Heart right ventricle (tissue), 16 donors: ENCODE measurements at regions not wholly inside any gene's neighbourhood (a gene's known extent, or its start where the extent isn't known, plus 50 kb on each side); places are given as distances from the start of the nearest gene placed in this dataset.

ENCODE experiments used
- ATAC-seq, 8 donors: fragments of 200-7000 bp; cut with Tn5 transposase; one replicate each; pipeline ENCODE4 v1.9.1; 2020; ENCODE audit warnings: mild to moderate bottlenecking in 8 of 8, moderate library complexity in 8 of 8, moderate number of reproducible peaks in 1 of 8
- DNase-seq, 2 donors: peaks; one replicate each; pipeline ENCODE4 v3.0.0-alpha.2; 2020
- H3K27ac ChIP-seq, 10 donors: fragments of 200-600 bp; sonication (generic) in 2 of 10; one replicate each; pipeline versions ENCODE4 v1.5.0 to v1.8.0; 2020 to 2022; ENCODE audit warnings: mild to moderate bottlenecking in 3 of 10
- H3K27me3 ChIP-seq, 7 donors: fragments of 200-600 bp; one replicate each; pipeline ENCODE4 v1.8.0; 2021 to 2022; ENCODE audit warnings: mild to moderate bottlenecking in 2 of 7
- H3K36me3 ChIP-seq, 9 donors: fragments of 200-600 bp; sonication (generic) in 1 of 9; one replicate each; pipeline versions ENCODE4 v1.5.0 to v1.8.0; 2020 to 2022; ENCODE audit warnings: mild to moderate bottlenecking in 2 of 9
- H3K4me1 ChIP-seq, 9 donors: fragments of 200-600 bp; sonication (generic) in 1 of 9; one replicate each; pipeline versions ENCODE4 v1.5.0 to v1.8.0; 2020 to 2022; ENCODE audit warnings: mild to moderate bottlenecking in 4 of 9
- H3K4me3 ChIP-seq, 10 donors: fragments of 200-600 bp; sonication (generic) in 2 of 10; one replicate each; pipeline versions ENCODE4 v1.5.0 to v1.8.0; 2020 to 2022; ENCODE audit warnings: mild to moderate bottlenecking in 7 of 10, moderate library complexity in 2 of 10
- H3K9me3 ChIP-seq, 11 donors: fragments of 200-600 bp in 10 of 11; sonication (generic) in 2 of 11; one replicate each; pipeline versions ENCODE4 v1.5.0 to v1.8.0; 2013 to 2022; ENCODE audit warnings: mild to moderate bottlenecking in 2 of 11, control low read depth in 1 of 11, moderate library complexity in 1 of 11
- WGBS, 2 donors: extraction: QIAGEN DNeasy Blood & Tissue Kit; methylation state at CpG; one replicate each; pipeline ENCODE4 v1.1.7; 2013; ENCODE audit warnings: inconsistent platforms in 1 of 2; 5-methylcytosine and 5-hydroxymethylcytosine counted together
- intact Hi-C, 10 donors: fragments of 100-400 bp; cut with DNase I; formaldehyde crosslinking; loops; one replicate each; pipeline versions ENCODE4 v1.11.1 to v1.14.2; 2022
- TF ChIP-seq, protein P1 (sequence below), 9 donors: fragments of 200-600 bp; sonication (generic) in 2 of 9; IDR thresholded peaks; one replicate each; pipeline versions ENCODE4 v1.5.0 to v1.8.0; 2021 to 2022; ENCODE audit warnings: antibody characterized with exemption in 9 of 9, mild to moderate bottlenecking in 5 of 9, moderate library complexity in 1 of 9
- donor health status: Arrhythmogenic right ventricular cardiomyopathy.
- donor health status: ischemic (EF 13 %, LVEDD 7.1; RV severe dilation, severe dysfunction).
- donor health status: healthy with polysubstance abuse.
- donor health status: DM: no; HTN: yes; CAD: no.
- donor health status: DM: no; HTN: no; CAD: no.
- donor health status: ischemic (EF 25% LVEDD 6.9; RV normal size, moderate dysfunction).
- donor health status: ischemic (EF 25% LVEDD 5.7; RV mildly dilated, moderate dysfunction).
- donor health status: healthy.
- donor health status: DM: yes; HTN: yes; CAD: no.
- donor health status: Ischemic cardiomyopathy.
- donor health status: ischemic (EF 35%, LVEDD 5.7; RV mildly dilated, moderate dysfunction).
- donor health status: nonischemic (EF 11% LVEDD 7.7; RV severe dilation, severe dysfunction).
- donor health status: DM: yes; HTN: yes; CAD: no.
- donor health status: PGD.
- donor health status: ischemic (EF 29% LVEDD 5.4; RV normal size, mild dysfunction).
- donor health status: nonischemic (EF 23%, LVEDD 6.1; RV moderate dilation, normal function).

- Histone ChIP-seq H3K27me3 (peaks cover 0 to 4% (median 0%) of the 10 kb centered on the region in 7 donors), H3K27ac (no peak overlapping the region), H3K9me3 (no peaks in the 10 kb centered on the region), H3K4me1 (peaks cover 0 to 13% (median 0%) of the 10 kb centered on the region in 9 donors), H3K36me3 (no peaks in the 10 kb centered on the region), H3K4me3 (no peak overlapping the region)
- ATAC-seq (peak in 4 of 8 donors; percentile 27 to 52 (median 36)), DNase-seq (no peak)
- TF ChIP-seq, protein P1, sequence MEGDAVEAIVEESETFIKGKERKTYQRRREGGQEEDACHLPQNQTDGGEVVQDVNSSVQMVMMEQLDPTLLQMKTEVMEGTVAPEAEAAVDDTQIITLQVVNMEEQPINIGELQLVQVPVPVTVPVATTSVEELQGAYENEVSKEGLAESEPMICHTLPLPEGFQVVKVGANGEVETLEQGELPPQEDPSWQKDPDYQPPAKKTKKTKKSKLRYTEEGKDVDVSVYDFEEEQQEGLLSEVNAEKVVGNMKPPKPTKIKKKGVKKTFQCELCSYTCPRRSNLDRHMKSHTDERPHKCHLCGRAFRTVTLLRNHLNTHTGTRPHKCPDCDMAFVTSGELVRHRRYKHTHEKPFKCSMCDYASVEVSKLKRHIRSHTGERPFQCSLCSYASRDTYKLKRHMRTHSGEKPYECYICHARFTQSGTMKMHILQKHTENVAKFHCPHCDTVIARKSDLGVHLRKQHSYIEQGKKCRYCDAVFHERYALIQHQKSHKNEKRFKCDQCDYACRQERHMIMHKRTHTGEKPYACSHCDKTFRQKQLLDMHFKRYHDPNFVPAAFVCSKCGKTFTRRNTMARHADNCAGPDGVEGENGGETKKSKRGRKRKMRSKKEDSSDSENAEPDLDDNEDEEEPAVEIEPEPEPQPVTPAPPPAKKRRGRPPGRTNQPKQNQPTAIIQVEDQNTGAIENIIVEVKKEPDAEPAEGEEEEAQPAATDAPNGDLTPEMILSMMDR (IDR thresholded peaks at IDR 0.05), result no peak
- intact Hi-C loops, result loop anchor here in 1 of 10 donors (5.0 kb wide), 1 partner anchor 61 kb away; no protein-coding TSS in a partner anchor
These were observed 664.6 kb upstream of the CA10 start for GRCh38 chr17:52823155-52823554.

- Histone ChIP-seq H3K36me3 (no peaks in the 10 kb centered on the region), H3K4me1 (peaks cover 0 to 2% (median 0%) of the 10 kb centered on the region in 9 donors), H3K27ac (no peak overlapping the region), H3K27me3 (no peaks in the 10 kb centered on the region), H3K4me3 (no peak overlapping the region), H3K9me3 (no peaks in the 10 kb centered on the region)
- 29 to 39% methylated on average over 7 of the region's 7 CpGs for WGBS, 2 donors
- intact Hi-C loops, result loop anchor here in 1 of 10 donors (10.0 kb wide), 1 partner anchor 46 kb away; no protein-coding TSS in a partner anchor
- ATAC-seq (peak in 2 of 8 donors; percentile 20 to 34), DNase-seq (no peak)
- TF ChIP-seq, protein P1 (IDR thresholded peaks at IDR 0.05), result no peak
These were observed 631.9 kb upstream of the CA10 start for GRCh38 chr17:52790359-52790955.

- H3K27ac ChIP-seq, result no peak overlapping the region
- H3K9me3 ChIP-seq, result no peaks in the 10 kb centered on the region
- H3K4me3 ChIP-seq, result no peak overlapping the region
- TF ChIP-seq, protein P1 (IDR thresholded peaks at IDR 0.05), result no peak
- ATAC-seq (no peak), DNase-seq (no peak)
- no peaks in the 10 kb centered on the region for H3K27me3 ChIP-seq
- intact Hi-C loops, result loop anchor here in 1 of 10 donors (10.0 kb wide), 1 partner anchor 45 kb away; no protein-coding TSS in a partner anchor
- H3K36me3 ChIP-seq, result no peaks in the 10 kb centered on the region
- 47 to 49% methylated on average over 3 of the region's 3 CpGs for WGBS, 2 donors
- peaks cover 0 to 2% (median 0%) of the 10 kb centered on the region in 9 donors for H3K4me1 ChIP-seq
These were observed 631.3 kb upstream of the CA10 start for GRCh38 chr17:52789829-52790228.

GRCh38 chr17:52776234-52776633 is 617.7 kb upstream of the CA10 start:
- ATAC-seq (no peak), DNase-seq (no peak)
- Histone ChIP-seq H3K9me3 (peaks cover 0 to 14% (median 0%) of the 10 kb centered on the region in 11 donors), H3K27ac (no peak overlapping the region), H3K4me3 (no peak overlapping the region), H3K4me1 (no peaks in the 10 kb centered on the region), H3K27me3 (no peaks in the 10 kb centered on the region), H3K36me3 (no peaks in the 10 kb centered on the region)
- 46 to 58% methylated on average over 4 of the region's 4 CpGs for WGBS, 2 donors
- TF ChIP-seq, protein P1 (IDR thresholded peaks at IDR 0.05), result no peak
- intact Hi-C loops, result no loop called here
